ENCODE measurements at regions not wholly inside any gene's neighbourhood (a gene's known extent, or its start where the extent isn't known, plus 50 kb on each side); places are given as distances from the start of the nearest gene placed in this dataset.

DNA sequence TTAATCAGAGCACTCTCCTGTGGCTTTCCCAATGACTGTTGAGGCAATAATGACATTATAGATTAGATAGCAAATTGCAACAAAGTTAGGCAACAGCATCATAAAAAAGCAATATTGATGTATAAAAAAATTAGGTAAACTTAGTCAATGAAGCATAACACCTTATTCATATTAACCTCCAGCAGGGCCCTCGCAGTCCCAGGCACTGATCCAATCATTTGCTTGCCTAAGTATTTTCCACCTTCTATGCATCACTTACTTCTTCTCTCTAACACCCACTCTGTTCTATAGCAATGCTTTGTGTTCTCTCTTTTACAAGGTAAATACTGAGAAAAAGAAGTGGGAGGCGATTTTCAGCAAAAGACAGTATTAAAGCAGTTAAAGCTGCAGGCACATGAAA, 833.5 kb upstream of the ADGRL3 start:
- peaks cover 2% of the 10 kb centered on the region for H3K27me3 Mint-ChIP-seq (ENCODE audit: unreplicated experiment)
- H3K4me1 Mint-ChIP-seq (ENCODE audit: low read depth, unreplicated experiment), result peaks cover 2% of the 10 kb centered on the region
- TF ChIP-seq, protein P1, sequence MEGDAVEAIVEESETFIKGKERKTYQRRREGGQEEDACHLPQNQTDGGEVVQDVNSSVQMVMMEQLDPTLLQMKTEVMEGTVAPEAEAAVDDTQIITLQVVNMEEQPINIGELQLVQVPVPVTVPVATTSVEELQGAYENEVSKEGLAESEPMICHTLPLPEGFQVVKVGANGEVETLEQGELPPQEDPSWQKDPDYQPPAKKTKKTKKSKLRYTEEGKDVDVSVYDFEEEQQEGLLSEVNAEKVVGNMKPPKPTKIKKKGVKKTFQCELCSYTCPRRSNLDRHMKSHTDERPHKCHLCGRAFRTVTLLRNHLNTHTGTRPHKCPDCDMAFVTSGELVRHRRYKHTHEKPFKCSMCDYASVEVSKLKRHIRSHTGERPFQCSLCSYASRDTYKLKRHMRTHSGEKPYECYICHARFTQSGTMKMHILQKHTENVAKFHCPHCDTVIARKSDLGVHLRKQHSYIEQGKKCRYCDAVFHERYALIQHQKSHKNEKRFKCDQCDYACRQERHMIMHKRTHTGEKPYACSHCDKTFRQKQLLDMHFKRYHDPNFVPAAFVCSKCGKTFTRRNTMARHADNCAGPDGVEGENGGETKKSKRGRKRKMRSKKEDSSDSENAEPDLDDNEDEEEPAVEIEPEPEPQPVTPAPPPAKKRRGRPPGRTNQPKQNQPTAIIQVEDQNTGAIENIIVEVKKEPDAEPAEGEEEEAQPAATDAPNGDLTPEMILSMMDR (IDR thresholded peaks at IDR 0.05; ENCODE audit: partially characterized antibody, unreplicated experiment), result no peak
- no peak overlapping the region for H3K4me3 Mint-ChIP-seq (ENCODE audit: unreplicated experiment)
- no peak overlapping the region for H3K27ac Mint-ChIP-seq (ENCODE audit: unreplicated experiment)
- H3K36me3 Mint-ChIP-seq (ENCODE audit: unreplicated experiment), result no peaks in the 10 kb centered on the region
- H3K9me3 Mint-ChIP-seq (ENCODE audit: unreplicated experiment), result peaks cover 1% of the 10 kb centered on the region
- DNase-seq, result no peak

DNA sequence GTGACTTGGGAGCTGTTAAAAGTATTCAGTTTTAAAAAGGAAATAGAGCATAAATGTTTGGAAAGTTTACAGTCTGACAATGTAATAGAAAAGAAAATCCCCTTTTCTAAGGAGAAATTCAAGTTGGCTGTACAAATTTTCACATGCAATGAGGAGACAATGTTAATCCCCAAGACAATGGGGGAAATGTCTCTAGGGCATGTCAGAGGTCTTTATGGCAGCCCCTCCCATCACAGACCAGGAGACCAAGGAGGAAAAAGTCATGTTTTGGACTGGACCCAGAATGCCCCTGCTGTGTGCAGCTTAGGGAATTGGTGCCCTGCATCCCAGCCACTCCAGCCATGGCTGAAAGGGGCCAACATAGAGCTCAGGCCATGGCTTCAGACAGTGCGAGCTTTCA, 831.1 kb upstream of the ADGRL3 start:
- Mint-ChIP-seq H3K4me1 (ENCODE audit: low read depth, unreplicated experiment) (peaks cover 2% of the 10 kb centered on the region), H3K36me3 (ENCODE audit: unreplicated experiment) (no peaks in the 10 kb centered on the region), H3K27me3 (ENCODE audit: unreplicated experiment) (no peaks in the 10 kb centered on the region), H3K27ac (ENCODE audit: unreplicated experiment) (no peak overlapping the region), H3K9me3 (ENCODE audit: unreplicated experiment) (peaks cover 1% of the 10 kb centered on the region), H3K4me3 (ENCODE audit: unreplicated experiment) (no peak overlapping the region)
- DNase-seq, result no peak
- TF ChIP-seq, protein P1 (IDR thresholded peaks at IDR 0.05; ENCODE audit: partially characterized antibody, unreplicated experiment), result no peak

DNA sequence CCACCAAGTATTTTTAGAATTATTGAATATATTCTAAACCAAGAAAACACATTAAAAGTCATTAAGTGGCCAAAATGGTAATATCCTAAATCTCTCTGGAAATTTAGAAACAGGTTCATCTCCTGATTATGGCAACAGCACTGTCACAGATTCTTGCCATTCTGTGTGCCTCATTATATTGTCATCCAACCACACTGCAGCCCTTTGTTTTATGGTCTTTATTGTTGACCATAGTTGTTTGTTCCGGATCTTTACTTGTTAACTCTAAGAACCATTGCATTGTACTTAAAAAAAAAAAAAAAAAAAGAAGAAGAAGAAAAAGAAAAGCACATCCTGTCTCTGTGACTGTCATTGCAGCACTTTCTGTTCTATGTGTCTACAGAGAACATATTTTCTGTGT, 822.1 kb upstream of the ADGRL3 start:
- TF ChIP-seq, protein P1 (IDR thresholded peaks at IDR 0.05; ENCODE audit: partially characterized antibody, unreplicated experiment), result no peak
- Mint-ChIP-seq H3K27ac (ENCODE audit: unreplicated experiment) (no peak overlapping the region), H3K4me3 (ENCODE audit: unreplicated experiment) (no peak overlapping the region), H3K27me3 (ENCODE audit: unreplicated experiment) (no peaks in the 10 kb centered on the region), H3K36me3 (ENCODE audit: unreplicated experiment) (no peaks in the 10 kb centered on the region), H3K9me3 (ENCODE audit: unreplicated experiment) (no peaks in the 10 kb centered on the region), H3K4me1 (ENCODE audit: low read depth, unreplicated experiment) (peaks cover 6% of the 10 kb centered on the region)
- no peak for DNase-seq

DNA sequence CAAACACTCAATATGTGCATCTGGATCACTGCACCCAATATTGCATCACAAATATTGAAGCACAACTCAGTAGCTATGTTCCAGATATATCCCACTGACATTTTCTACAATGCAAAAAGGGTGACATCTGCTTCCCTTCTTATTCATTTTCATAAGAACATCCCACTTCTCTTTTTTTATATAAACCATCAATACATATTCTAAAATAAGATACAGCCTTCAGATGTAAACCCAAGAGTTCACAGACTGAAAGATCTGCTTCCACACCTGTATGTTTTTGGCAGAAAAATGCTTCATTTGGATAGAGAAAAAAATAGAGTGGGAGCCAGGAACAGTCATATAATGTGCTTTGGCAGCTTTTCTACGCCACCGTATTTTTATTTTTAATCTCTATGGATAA, 815.6 kb upstream of the ADGRL3 start:
- Mint-ChIP-seq H3K9me3 (ENCODE audit: unreplicated experiment) (no peaks in the 10 kb centered on the region), H3K27ac (ENCODE audit: unreplicated experiment) (no peak overlapping the region), H3K4me1 (ENCODE audit: low read depth, unreplicated experiment) (peaks cover 6% of the 10 kb centered on the region), H3K36me3 (ENCODE audit: unreplicated experiment) (no peaks in the 10 kb centered on the region), H3K27me3 (ENCODE audit: unreplicated experiment) (no peaks in the 10 kb centered on the region), H3K4me3 (ENCODE audit: unreplicated experiment) (no peak overlapping the region)
- no peak for DNase-seq
- TF ChIP-seq, protein P1 (IDR thresholded peaks at IDR 0.05; ENCODE audit: partially characterized antibody, unreplicated experiment), result no peak

DNA sequence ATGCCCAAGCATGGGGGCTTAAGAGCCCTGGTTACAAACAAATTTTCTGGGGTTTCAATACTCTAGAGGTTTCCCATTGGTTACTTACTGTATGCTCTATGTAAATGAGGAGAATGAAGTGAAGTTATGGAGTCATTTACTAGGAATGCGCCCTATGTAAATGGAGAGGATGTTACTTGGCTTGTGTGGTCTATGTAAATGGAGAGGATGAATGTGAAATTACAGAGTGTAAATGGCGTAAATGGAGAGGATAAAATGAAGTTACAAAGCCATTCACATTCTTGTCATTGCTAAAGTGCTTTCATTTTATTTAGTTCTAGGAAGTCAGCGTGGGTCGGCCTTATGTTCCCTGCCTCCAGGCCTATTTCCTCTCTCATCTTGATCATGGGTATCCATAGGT, 810.5 kb upstream of the ADGRL3 start:
- TF ChIP-seq, protein P1 (IDR thresholded peaks at IDR 0.05; ENCODE audit: partially characterized antibody, unreplicated experiment), result no peak
- no peak overlapping the region for H3K4me3 Mint-ChIP-seq (ENCODE audit: unreplicated experiment)
- H3K27me3 Mint-ChIP-seq (ENCODE audit: unreplicated experiment), result no peaks in the 10 kb centered on the region
- DNase-seq, result no peak
- no peak overlapping the region for H3K27ac Mint-ChIP-seq (ENCODE audit: unreplicated experiment)
- no peaks in the 10 kb centered on the region for H3K4me1 Mint-ChIP-seq (ENCODE audit: low read depth, unreplicated experiment)
- no peaks in the 10 kb centered on the region for H3K9me3 Mint-ChIP-seq (ENCODE audit: unreplicated experiment)
- no peaks in the 10 kb centered on the region for H3K36me3 Mint-ChIP-seq (ENCODE audit: unreplicated experiment)
